Type B pancreatic cell (in vitro differentiated cells): ENCODE measurements at regions not wholly inside any gene's neighbourhood (a gene's known extent, or its start where the extent isn't known, plus 50 kb on each side); places are given as distances from the start of the nearest gene placed in this dataset.
"Not testable (repeated sequence)": the region's sequence is repeated elsewhere in the genome, so short reads cannot be mapped to it uniquely, and the experiment has no call there.

Source experiments
- DNase-seq: peaks from one replicate; pipeline ENCODE4 v3.0.0; 2021; ENCODE audit warnings: mixed read lengths; ENCODE audit not compliant: unreplicated experiment; ENCODE audit errors: extremely low spot score
- H3K27ac Mint-ChIP-seq: 2 replicates; pipeline ENCODE4 v1.8.0; 2021; ENCODE audit warnings: mild to moderate bottlenecking, mixed read lengths
- H3K27me3 Mint-ChIP-seq: 2 replicates; pipeline ENCODE4 v1.8.0; 2021; ENCODE audit warnings: mixed read lengths
- H3K36me3 Mint-ChIP-seq: 2 replicates; pipeline ENCODE4 v1.8.0; 2021; ENCODE audit warnings: mixed read lengths
- H3K4me1 Mint-ChIP-seq: one replicate; pipeline ENCODE4 v1.8.0; 2021; ENCODE audit warnings: mixed read lengths; ENCODE audit not compliant: unreplicated experiment
- H3K4me3 Mint-ChIP-seq: 2 replicates; pipeline ENCODE4 v1.8.0; 2021; ENCODE audit warnings: mild to moderate bottlenecking, mixed read lengths
- H3K9me3 Mint-ChIP-seq: 2 replicates; pipeline ENCODE4 v1.8.0; 2021; ENCODE audit warnings: mixed read lengths
- TF ChIP-seq, protein P1 (sequence below): fragments of 200-600 bp; sonication (generic); conservative IDR thresholded peaks from 2 replicates; pipeline ENCODE4 v1.5.0; 2021; ENCODE audit warnings: antibody characterized with exemption, mild to moderate bottlenecking

DNA sequence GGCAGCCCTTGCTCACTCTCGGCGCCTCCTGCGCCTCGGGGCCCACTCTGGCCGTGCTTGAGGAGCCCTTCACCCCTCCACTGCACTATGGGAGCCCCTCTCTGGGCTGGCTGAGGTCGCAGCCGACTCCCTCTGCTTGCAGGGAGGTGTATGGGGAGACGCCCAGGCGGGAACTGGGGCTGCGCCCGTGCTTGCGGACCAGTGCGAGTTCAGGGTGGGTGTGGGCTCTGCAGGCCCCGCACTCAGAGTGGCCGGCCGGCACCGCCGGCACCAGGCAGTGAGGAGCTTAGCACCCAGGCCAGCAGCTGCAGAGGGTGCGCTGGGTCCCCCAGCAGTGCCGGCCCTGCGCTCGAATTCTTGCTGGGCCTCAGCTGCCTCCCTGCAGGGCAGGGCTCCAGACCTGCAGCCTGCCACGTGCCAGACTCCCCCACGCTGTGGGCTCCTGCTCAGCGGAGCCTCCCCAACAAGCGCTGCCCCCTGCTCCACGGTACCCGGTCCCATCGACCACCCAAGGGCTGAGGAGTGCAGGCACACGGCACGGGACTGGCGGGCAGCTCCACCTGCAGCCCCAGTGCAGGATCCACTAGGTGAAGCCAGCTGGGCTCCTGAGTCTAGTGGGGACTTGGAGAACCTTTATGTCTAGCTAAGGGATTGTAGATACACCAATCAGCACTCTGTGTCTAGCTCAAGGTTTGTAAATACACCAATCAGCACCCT, 54.0 kb upstream of the WWC2 start:
- H3K36me3 Mint-ChIP-seq, DNase-seq, H3K4me3 Mint-ChIP-seq, H3K4me1 Mint-ChIP-seq, H3K9me3 Mint-ChIP-seq, H3K27ac Mint-ChIP-seq, H3K27me3 Mint-ChIP-seq: not testable (repeated sequence)

DNA sequence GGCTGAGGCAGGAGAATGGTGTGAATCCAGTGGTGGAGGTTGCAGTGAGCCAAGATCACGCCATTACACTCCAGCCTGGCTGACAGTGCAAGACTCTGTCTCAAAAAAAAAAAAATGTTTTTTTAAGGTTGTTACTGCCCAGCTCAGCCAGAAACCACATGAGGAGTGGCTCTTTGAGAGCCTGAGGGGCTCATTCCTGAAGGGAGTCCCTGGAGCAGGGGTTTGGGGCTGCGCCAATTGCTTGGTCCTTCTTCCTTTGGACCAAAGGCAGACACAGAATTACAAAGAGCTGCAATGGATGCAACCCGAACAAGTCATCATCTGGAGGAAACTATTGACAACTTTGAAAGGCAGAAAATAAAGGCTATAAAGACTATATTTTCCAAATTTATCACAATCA, 60.6 kb upstream of the WWC2 start:
- Mint-ChIP-seq H3K9me3 (no peaks in the 10 kb centered on the region), H3K27me3 (no peaks in the 10 kb centered on the region), H3K4me3 (no peak overlapping the region), H3K36me3 (no peaks in the 10 kb centered on the region), H3K27ac (no peak overlapping the region), H3K4me1 (no peaks in the 10 kb centered on the region)
- TF ChIP-seq, protein P1, sequence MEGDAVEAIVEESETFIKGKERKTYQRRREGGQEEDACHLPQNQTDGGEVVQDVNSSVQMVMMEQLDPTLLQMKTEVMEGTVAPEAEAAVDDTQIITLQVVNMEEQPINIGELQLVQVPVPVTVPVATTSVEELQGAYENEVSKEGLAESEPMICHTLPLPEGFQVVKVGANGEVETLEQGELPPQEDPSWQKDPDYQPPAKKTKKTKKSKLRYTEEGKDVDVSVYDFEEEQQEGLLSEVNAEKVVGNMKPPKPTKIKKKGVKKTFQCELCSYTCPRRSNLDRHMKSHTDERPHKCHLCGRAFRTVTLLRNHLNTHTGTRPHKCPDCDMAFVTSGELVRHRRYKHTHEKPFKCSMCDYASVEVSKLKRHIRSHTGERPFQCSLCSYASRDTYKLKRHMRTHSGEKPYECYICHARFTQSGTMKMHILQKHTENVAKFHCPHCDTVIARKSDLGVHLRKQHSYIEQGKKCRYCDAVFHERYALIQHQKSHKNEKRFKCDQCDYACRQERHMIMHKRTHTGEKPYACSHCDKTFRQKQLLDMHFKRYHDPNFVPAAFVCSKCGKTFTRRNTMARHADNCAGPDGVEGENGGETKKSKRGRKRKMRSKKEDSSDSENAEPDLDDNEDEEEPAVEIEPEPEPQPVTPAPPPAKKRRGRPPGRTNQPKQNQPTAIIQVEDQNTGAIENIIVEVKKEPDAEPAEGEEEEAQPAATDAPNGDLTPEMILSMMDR: no peak
- DNase-seq: no peak

DNA sequence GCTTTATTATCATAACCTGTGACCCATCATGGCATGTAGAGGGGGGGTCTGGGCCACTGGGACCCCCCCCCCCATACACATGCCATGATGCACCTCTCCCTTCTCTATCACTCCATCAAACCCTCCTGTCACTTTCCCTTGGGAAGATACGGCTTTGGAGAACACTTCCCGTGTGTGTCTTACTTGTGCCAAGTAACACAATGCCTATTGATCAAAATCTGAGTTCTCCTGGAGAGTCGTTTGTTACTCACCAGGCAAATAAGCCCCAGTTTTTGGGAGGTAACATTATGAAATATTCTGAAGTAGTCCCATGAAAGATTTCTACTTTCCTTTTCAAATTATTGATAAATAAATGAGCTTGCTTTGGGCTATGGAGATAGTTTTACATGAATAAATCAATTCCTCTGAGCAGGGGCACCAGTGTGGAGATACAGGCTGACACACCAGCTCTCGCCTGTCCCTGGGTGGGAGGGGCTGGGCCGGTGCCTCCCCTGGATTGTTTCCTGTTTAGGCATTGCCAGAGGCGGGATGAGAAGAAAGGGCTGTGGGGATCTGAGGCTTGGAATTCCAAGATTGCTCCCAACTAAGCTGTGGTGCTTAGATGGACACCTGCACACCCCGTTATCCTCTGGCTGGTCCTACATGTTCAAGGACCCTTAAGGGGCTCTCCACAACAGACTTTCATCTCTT, 63.2 kb upstream of the WWC2 start:
- no peaks in the 10 kb centered on the region for H3K36me3 Mint-ChIP-seq
- no peaks in the 10 kb centered on the region for H3K27me3 Mint-ChIP-seq
- TF ChIP-seq, protein P1: no peak
- DNase-seq: no peak
- H3K27ac Mint-ChIP-seq: no peak overlapping the region
- H3K4me3 Mint-ChIP-seq: no peak overlapping the region
- H3K4me1 Mint-ChIP-seq: no peaks in the 10 kb centered on the region
- H3K9me3 Mint-ChIP-seq: no peaks in the 10 kb centered on the region

DNA sequence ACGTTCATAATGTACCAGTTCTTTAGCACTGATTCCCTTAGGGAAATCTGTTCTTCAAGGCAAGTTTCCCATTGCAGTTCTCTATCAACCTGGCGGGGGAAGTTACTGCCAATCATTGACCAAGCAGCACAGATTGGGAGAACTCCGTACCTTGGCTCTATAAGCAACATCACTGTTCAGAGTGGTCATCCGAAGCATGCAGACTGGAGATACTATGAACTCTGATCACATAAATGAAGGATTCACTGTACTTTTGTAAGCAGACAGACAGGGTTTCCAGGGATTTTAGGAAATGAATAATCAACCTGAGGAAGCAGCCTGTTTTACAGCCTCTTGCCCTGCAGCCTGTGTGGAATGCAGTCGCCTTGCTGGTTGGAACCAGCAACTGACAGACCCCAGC, 63.8 kb upstream of the WWC2 start:
- no peaks in the 10 kb centered on the region for H3K27me3 Mint-ChIP-seq
- no peak overlapping the region for H3K27ac Mint-ChIP-seq
- DNase-seq: no peak

DNA sequence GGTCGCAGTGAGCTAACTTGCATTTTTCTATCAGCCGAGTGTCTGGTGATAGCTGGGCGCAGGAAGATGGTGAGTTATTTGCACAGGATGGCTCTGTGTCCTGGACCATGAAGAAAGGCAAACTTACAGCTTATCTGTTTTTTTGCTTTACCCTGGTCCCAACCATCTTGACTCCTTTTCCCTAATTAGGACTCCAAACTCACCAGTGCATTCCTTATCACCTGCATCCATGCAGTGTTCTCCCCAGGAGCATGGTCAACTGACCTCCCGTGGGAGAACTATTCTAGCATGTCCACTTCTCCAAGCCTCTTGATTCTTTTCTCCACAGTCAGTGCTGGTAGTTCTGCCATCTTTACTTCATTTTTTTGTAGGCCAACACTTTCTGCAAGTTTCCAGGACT, 68.2 kb upstream of the WWC2 start:
- Mint-ChIP-seq H3K4me1 (no peaks in the 10 kb centered on the region), H3K9me3 (no peaks in the 10 kb centered on the region), H3K36me3 (no peaks in the 10 kb centered on the region), H3K4me3 (no peak overlapping the region), H3K27me3 (no peaks in the 10 kb centered on the region), H3K27ac (no peak overlapping the region)
- TF ChIP-seq, protein P1: no peak
- no peak for DNase-seq

More for the DNA sequence above, 63.8 kb upstream of the WWC2 start:
- H3K36me3 Mint-ChIP-seq: no peaks in the 10 kb centered on the region
- no peak overlapping the region for H3K4me3 Mint-ChIP-seq
- TF ChIP-seq, protein P1: no peak
- H3K9me3 Mint-ChIP-seq: no peaks in the 10 kb centered on the region
- H3K4me1 Mint-ChIP-seq: no peaks in the 10 kb centered on the region

DNA sequence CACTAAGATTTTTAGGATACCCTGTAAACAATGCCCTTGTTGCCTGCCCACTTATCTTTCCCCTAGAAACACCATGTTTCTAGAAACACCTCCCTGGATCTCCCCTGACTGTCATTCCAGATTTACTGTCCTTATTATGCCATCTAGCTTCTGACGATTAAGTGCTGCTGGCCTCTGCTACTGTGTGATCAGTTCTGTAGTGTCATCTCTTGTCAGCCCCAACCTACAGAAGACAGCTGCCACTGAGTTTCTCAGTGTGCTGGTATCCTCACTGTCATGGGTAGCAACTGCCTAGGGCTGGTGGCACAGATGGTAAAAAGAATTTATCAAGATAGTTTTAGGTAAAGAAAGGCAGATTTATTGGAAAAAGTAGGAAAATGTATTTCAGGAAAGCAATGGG, 68.7 kb upstream of the WWC2 start:
- Mint-ChIP-seq H3K27ac (no peak overlapping the region), H3K27me3 (no peaks in the 10 kb centered on the region), H3K9me3 (no peaks in the 10 kb centered on the region), H3K4me3 (no peak overlapping the region), H3K4me1 (no peaks in the 10 kb centered on the region), H3K36me3 (no peaks in the 10 kb centered on the region)
- DNase-seq: no peak
- TF ChIP-seq, protein P1: no peak
